ENCODE measurements at regions not wholly inside any gene's neighbourhood (a gene's known extent, or its start where the extent isn't known, plus 50 kb on each side); places are given as distances from the start of the nearest gene placed in this dataset.

DNA sequence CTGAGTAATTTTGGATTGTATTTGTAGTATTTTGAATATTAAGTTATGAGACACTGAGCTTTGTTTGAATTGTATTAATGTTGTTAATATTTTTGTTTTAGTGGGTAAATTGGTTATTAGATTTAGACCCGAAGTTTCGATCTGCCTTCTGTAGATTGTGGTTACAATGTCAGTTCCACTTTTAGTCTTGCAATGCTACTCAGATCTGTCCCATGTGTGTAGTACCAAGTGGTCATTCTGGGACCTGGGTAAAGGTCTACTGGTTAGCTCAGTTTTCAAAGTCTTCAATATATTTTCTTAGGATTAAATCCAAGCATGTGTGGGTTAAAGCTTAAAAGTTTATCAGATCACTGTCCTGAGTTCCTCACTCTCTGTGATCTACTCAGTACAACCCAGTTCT, 346.5 kb upstream of the PROX1 start:
- DNase-seq (ENCODE audit: low read depth): no peak
- TF ChIP-seq, protein P1, sequence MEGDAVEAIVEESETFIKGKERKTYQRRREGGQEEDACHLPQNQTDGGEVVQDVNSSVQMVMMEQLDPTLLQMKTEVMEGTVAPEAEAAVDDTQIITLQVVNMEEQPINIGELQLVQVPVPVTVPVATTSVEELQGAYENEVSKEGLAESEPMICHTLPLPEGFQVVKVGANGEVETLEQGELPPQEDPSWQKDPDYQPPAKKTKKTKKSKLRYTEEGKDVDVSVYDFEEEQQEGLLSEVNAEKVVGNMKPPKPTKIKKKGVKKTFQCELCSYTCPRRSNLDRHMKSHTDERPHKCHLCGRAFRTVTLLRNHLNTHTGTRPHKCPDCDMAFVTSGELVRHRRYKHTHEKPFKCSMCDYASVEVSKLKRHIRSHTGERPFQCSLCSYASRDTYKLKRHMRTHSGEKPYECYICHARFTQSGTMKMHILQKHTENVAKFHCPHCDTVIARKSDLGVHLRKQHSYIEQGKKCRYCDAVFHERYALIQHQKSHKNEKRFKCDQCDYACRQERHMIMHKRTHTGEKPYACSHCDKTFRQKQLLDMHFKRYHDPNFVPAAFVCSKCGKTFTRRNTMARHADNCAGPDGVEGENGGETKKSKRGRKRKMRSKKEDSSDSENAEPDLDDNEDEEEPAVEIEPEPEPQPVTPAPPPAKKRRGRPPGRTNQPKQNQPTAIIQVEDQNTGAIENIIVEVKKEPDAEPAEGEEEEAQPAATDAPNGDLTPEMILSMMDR (IDR thresholded peaks at IDR 0.05; ENCODE audit: insufficient read depth, low read depth, low read length): no peak
- no peak overlapping the region for H3K4me3 ChIP-seq (ENCODE audit: low read depth, low read length)

- DNase-seq (ENCODE audit: low read depth): no peak
- TF ChIP-seq, protein P1 (IDR thresholded peaks at IDR 0.05; ENCODE audit: insufficient read depth, low read depth, low read length): no peak
- no peak overlapping the region for H3K4me3 ChIP-seq (ENCODE audit: low read depth, low read length)
Observed at GRCh38 chr1:213643360-213643759, 344.4 kb upstream of the PROX1 start.

GRCh38 chr1:213647864-213648650, 339.7 kb upstream of the PROX1 start:
- TF ChIP-seq, protein P1 (IDR thresholded peaks at IDR 0.05; ENCODE audit: insufficient read depth, low read depth, low read length): no peak
- no peak for DNase-seq (ENCODE audit: low read depth)
- H3K4me3 ChIP-seq (ENCODE audit: low read depth, low read length): no peak overlapping the region

GRCh38 chr1:213649373-213649772, 338.4 kb upstream of the PROX1 start:
- TF ChIP-seq, protein P1 (IDR thresholded peaks at IDR 0.05; ENCODE audit: insufficient read depth, low read depth, low read length): no peak
- H3K4me3 ChIP-seq (ENCODE audit: low read depth, low read length): no peak overlapping the region
- DNase-seq (ENCODE audit: low read depth): no peak

- TF ChIP-seq, protein P1 (IDR thresholded peaks at IDR 0.05; ENCODE audit: insufficient read depth, low read depth, low read length): no peak
- H3K4me3 ChIP-seq (ENCODE audit: low read depth, low read length): no peak overlapping the region
- DNase-seq (ENCODE audit: low read depth): no peak
Observed at GRCh38 chr1:213650603-213651002, 337.2 kb upstream of the PROX1 start.

- TF ChIP-seq, protein P1 (IDR thresholded peaks at IDR 0.05; ENCODE audit: insufficient read depth, low read depth, low read length): no peak
- H3K4me3 ChIP-seq (ENCODE audit: low read depth, low read length): no peak overlapping the region
- no peak for DNase-seq (ENCODE audit: low read depth)
Observed at GRCh38 chr1:213651077-213651476, 336.7 kb upstream of the PROX1 start.

DNA sequence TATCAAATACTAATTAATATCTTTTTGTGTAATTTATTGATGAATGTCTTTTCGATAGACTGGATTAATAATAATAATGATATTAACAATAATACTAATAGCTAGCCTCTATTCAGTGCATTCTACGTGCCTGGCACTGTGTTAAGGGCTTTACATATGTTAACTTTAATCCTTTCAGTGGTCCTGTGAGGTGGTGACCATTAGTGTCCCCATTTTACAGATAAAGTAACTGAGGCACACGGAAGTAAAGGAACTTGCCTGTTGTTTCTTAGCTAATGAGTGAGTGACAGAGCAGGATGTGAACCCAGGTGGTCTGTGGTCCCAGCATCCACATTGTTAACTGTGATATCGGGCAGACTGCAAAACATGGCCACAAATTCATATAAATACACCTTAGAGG, 335.7 kb upstream of the PROX1 start:
- no peak overlapping the region for H3K4me3 ChIP-seq (ENCODE audit: low read depth, low read length)
- TF ChIP-seq, protein P1 (IDR thresholded peaks at IDR 0.05; ENCODE audit: insufficient read depth, low read depth, low read length): no peak
- DNase-seq (ENCODE audit: low read depth): no peak
